Muscle of leg (tissue), 3 donors: ENCODE measurements at regions not wholly inside any gene's neighbourhood (a gene's known extent, or its start where the extent isn't known, plus 50 kb on each side); places are given as distances from the start of the nearest gene placed in this dataset.
"Not testable (repeated sequence)": the region's sequence is repeated elsewhere in the genome, so short reads cannot be mapped to it uniquely, and the experiment has no call there.

ENCODE experiments used
- DNase-seq: peaks from one replicate; pipeline ENCODE4 v3.0.0; 2013
- H3K27ac ChIP-seq: one replicate; pipeline ENCODE4 v1.5.1; 2013; ENCODE audit warnings: mild to moderate bottlenecking, low read length, control low read depth
- H3K27me3 ChIP-seq: one replicate; pipeline ENCODE4 v1.6.1; 2013; ENCODE audit warnings: low read length; ENCODE audit not compliant: control insufficient read depth, insufficient read depth
- H3K36me3 ChIP-seq: one replicate; pipeline ENCODE4 v1.6.1; 2013; ENCODE audit warnings: low read length; ENCODE audit not compliant: control insufficient read depth, insufficient read depth
- H3K4me1 ChIP-seq: one replicate; pipeline ENCODE4 v1.6.1; 2013; ENCODE audit warnings: low read length; ENCODE audit not compliant: control insufficient read depth, insufficient read depth
- H3K4me3 ChIP-seq: one replicate; pipeline ENCODE4 v1.5.1; 2013; ENCODE audit warnings: low read length, control low read depth
- H3K9me3 ChIP-seq: replicated peaks from 2 replicates; pipeline ENCODE4 v1.6.1; 2013; ENCODE audit warnings: low read depth, low read length; ENCODE audit not compliant: control insufficient read depth
- WGBS: methylation state at CpG from one replicate; pipeline ENCODE4 v1.1.5; 2013; ENCODE audit warnings: missing lambda C conversion rate; ENCODE audit not compliant: insufficient coverage; 5-methylcytosine and 5-hydroxymethylcytosine counted together

GRCh38 chrX:104400387-104400786 lies 145.7 kb upstream of the ESX1 start:
- Histone ChIP-seq H3K9me3 (no peaks in the 10 kb centered on the region), H3K4me3 (no peak overlapping the region)
- no CpG with 5 or more reads among the region's 1 CpG for WGBS

GRCh38 chrX:104392350-104392749 lies 137.6 kb upstream of the ESX1 start:
- H3K27me3 ChIP-seq: peaks cover 11% of the 10 kb centered on the region

More at GRCh38 chrX:104400387-104400786, 145.7 kb upstream of the ESX1 start:
- Histone ChIP-seq H3K4me1 (no peaks in the 10 kb centered on the region), H3K27ac (no peak overlapping the region), H3K27me3 (peaks cover 14% of the 10 kb centered on the region), H3K36me3 (no peaks in the 10 kb centered on the region)
- no peak for DNase-seq

GRCh38 chrX:104391906-104392305 lies 137.2 kb upstream of the ESX1 start:
- WGBS: 54% methylated on average over 1 of the region's 4 CpGs
- no peaks in the 10 kb centered on the region for H3K36me3 ChIP-seq
- DNase-seq: no peak
- no peaks in the 10 kb centered on the region for H3K9me3 ChIP-seq
- no peaks in the 10 kb centered on the region for H3K4me1 ChIP-seq
- no peak overlapping the region for H3K27ac ChIP-seq
- no peak overlapping the region for H3K4me3 ChIP-seq
- peaks cover 10% of the 10 kb centered on the region for H3K27me3 ChIP-seq

More at GRCh38 chrX:104392350-104392749, 137.6 kb upstream of the ESX1 start:
- no peaks in the 10 kb centered on the region for H3K36me3 ChIP-seq
- WGBS: 88% methylated on average over 2 of the region's 4 CpGs
- H3K9me3 ChIP-seq: no peaks in the 10 kb centered on the region
- no peak overlapping the region for H3K27ac ChIP-seq
- no peak overlapping the region for H3K4me3 ChIP-seq
- no peaks in the 10 kb centered on the region for H3K4me1 ChIP-seq
- DNase-seq: no peak

- no peaks in the 10 kb centered on the region for H3K36me3 ChIP-seq
- peaks cover 16% of the 10 kb centered on the region for H3K27me3 ChIP-seq
- no peaks in the 10 kb centered on the region for H3K4me1 ChIP-seq
- 20% methylated on average over 1 of the region's 2 CpGs for WGBS
- DNase-seq: no peak
- H3K9me3 ChIP-seq: no peaks in the 10 kb centered on the region
- no peak overlapping the region for H3K4me3 ChIP-seq
- H3K27ac ChIP-seq: no peak overlapping the region
Observed at GRCh38 chrX:104376937-104377336, 122.2 kb upstream of the ESX1 start.

- Histone ChIP-seq H3K27me3 (peaks cover 18% of the 10 kb centered on the region), H3K36me3 (no peaks in the 10 kb centered on the region), H3K4me1 (no peaks in the 10 kb centered on the region), H3K4me3 (no peak overlapping the region), H3K9me3 (no peaks in the 10 kb centered on the region), H3K27ac (no peak overlapping the region)
- WGBS: no CpG with 5 or more reads among the region's 1 CpG
- no peak for DNase-seq
Observed at GRCh38 chrX:104372547-104372946, 117.8 kb upstream of the ESX1 start.

- H3K4me3 ChIP-seq: no peak overlapping the region
- H3K9me3 ChIP-seq: no peaks in the 10 kb centered on the region
- DNase-seq: peak; percentile 74
- H3K36me3 ChIP-seq: no peaks in the 10 kb centered on the region
- H3K4me1 ChIP-seq: no peaks in the 10 kb centered on the region
- 57% methylated on average over 1 of the region's 2 CpGs for WGBS
- H3K27me3 ChIP-seq: peaks cover 11% of the 10 kb centered on the region
- H3K27ac ChIP-seq: no peak overlapping the region
Observed at GRCh38 chrX:104370089-104370488, 115.4 kb upstream of the ESX1 start.

- no CpG with 5 or more reads among the region's 2 CpGs for WGBS
- H3K36me3 ChIP-seq: not testable (repeated sequence)
Observed at GRCh38 chrX:104360774-104361173, 106.0 kb upstream of the ESX1 start.

GRCh38 chrX:104359124-104359523 lies 104.4 kb upstream of the ESX1 start:
- Histone ChIP-seq H3K4me3 (no peak overlapping the region), H3K9me3 (no peaks in the 10 kb centered on the region), H3K4me1 (no peaks in the 10 kb centered on the region), H3K27me3 (peaks cover 7% of the 10 kb centered on the region), H3K27ac (no peak overlapping the region), H3K36me3 (no peaks in the 10 kb centered on the region)
- DNase-seq: no peak
- 40% methylated on average over 1 of the region's 1 CpG for WGBS

More at GRCh38 chrX:104360774-104361173, 106.0 kb upstream of the ESX1 start:
- H3K9me3 ChIP-seq, H3K4me3 ChIP-seq, H3K27me3 ChIP-seq, H3K4me1 ChIP-seq, H3K27ac ChIP-seq, DNase-seq: not testable (repeated sequence)

GRCh38 chrX:104351173-104351769 lies 96.5 kb upstream of the ESX1 start:
- WGBS: 89% methylated on average over 1 of the region's 3 CpGs
- H3K27me3 ChIP-seq: peaks cover 13% of the 10 kb centered on the region
- DNase-seq: peak; percentile 1
- no peaks in the 10 kb centered on the region for H3K9me3 ChIP-seq
- no peak overlapping the region for H3K27ac ChIP-seq
- no peak overlapping the region for H3K4me3 ChIP-seq
- no peaks in the 10 kb centered on the region for H3K36me3 ChIP-seq
- no peaks in the 10 kb centered on the region for H3K4me1 ChIP-seq

GRCh38 chrX:104347860-104348259 lies 93.1 kb upstream of the ESX1 start:
- Histone ChIP-seq H3K4me3 (no peak overlapping the region), H3K27me3 (peaks cover 17% of the 10 kb centered on the region), H3K9me3 (no peaks in the 10 kb centered on the region), H3K4me1 (no peaks in the 10 kb centered on the region), H3K27ac (no peak overlapping the region), H3K36me3 (no peaks in the 10 kb centered on the region)
- no peak for DNase-seq
- no CpG with 5 or more reads among the region's 4 CpGs for WGBS
